WTC11 (cell line): ENCODE measurements at regions not wholly inside any gene's neighbourhood (a gene's known extent, or its start where the extent isn't known, plus 50 kb on each side); places are given as distances from the start of the nearest gene placed in this dataset.

Experiments
- ATAC-seq: fragments of 200-7000 bp; cut with Tn5 transposase; 2 replicates; pipeline ENCODE4 v1.10.0; 2021; ENCODE audit warnings: mild to moderate bottlenecking, moderate library complexity
- CTCF ChIA-PET: fragments of 300-600 bp; sonication (Branson Sonifier 250); formaldehyde crosslinking; loops from one replicate; lab custom pipeline; 2021; ENCODE audit warnings: antibody characterized with exemption; lab: Charles Lee
- POLR2A ChIA-PET: fragments of 350-600 bp; sonication (Branson Sonifier 250); formaldehyde crosslinking; loops from one replicate; lab custom pipeline; 2021; ENCODE audit warnings: antibody characterized with exemption; lab: Charles Lee
- DNase-seq: peaks from one replicate; pipeline ENCODE4 v3.0.0; 2021; ENCODE audit warnings: low spot score
- H3K27ac Mint-ChIP-seq: 2 replicates; pipeline ENCODE4 v1.8.0; 2021; ENCODE audit warnings: mixed read lengths
- H3K27me3 Mint-ChIP-seq: 2 replicates; pipeline ENCODE4 v1.8.0; 2021; ENCODE audit warnings: low read depth, mild to moderate bottlenecking, moderate library complexity, mixed read lengths
- H3K36me3 Mint-ChIP-seq: 2 replicates; pipeline ENCODE4 v1.8.0; 2021; ENCODE audit warnings: mixed read lengths
- H3K4me1 Mint-ChIP-seq: 2 replicates; pipeline ENCODE4 v1.8.0; 2022; ENCODE audit warnings: mixed read lengths
- H3K4me3 Mint-ChIP-seq: 2 replicates; pipeline ENCODE4 v1.8.0; 2021; ENCODE audit warnings: mild to moderate bottlenecking, moderate library complexity, mixed read lengths
- H3K9me3 Mint-ChIP-seq: 2 replicates; pipeline ENCODE4 v1.8.0; 2021; ENCODE audit warnings: mixed read lengths
- AR ChIP-seq: fragments of 250-450 bp; sonication (Bioruptor Pico); IDR thresholded peaks from 2 replicates; pipeline ENCODE4 v1.9.0; 2021; ENCODE audit warnings: mild to moderate bottlenecking
- CBFB ChIP-seq: sonication (generic); formaldehyde crosslinking; IDR thresholded peaks from 2 replicates; pipeline ENCODE4 v1.8.1; 2022; ENCODE audit warnings: mild to moderate bottlenecking, low read depth, missing genetic modification reagents
- CREM ChIP-seq: sonication (generic); formaldehyde crosslinking; IDR thresholded peaks from 2 replicates; pipeline ENCODE4 v1.8.1; 2022; ENCODE audit warnings: mild to moderate bottlenecking, missing genetic modification reagents, moderate library complexity
- E2F5 ChIP-seq: sonication (generic); formaldehyde crosslinking; IDR thresholded peaks from 2 replicates; pipeline ENCODE4 v1.8.1; 2022; ENCODE audit warnings: mild to moderate bottlenecking, moderate library complexity, missing genetic modification reagents
- ETV6 ChIP-seq: sonication (generic); formaldehyde crosslinking; IDR thresholded peaks from 2 replicates; pipeline ENCODE4 v1.8.1; 2022; ENCODE audit warnings: mild to moderate bottlenecking, missing genetic modification reagents
- HMGA2 ChIP-seq: fragments of 250-450 bp; sonication (Bioruptor Pico); IDR thresholded peaks from 2 replicates; pipeline ENCODE4 v1.4.0; 2021; ENCODE audit warnings: mild to moderate bottlenecking, moderate library complexity
- KAT7 ChIP-seq: sonication (generic); formaldehyde crosslinking; IDR thresholded peaks from 2 replicates; pipeline ENCODE4 v1.8.1; 2023; ENCODE audit warnings: missing genetic modification reagents, mild to moderate bottlenecking, borderline replicate concordance
- MAX ChIP-seq: sonication (generic); formaldehyde crosslinking; IDR thresholded peaks from 2 replicates; pipeline ENCODE4 v1.8.0; 2022; ENCODE audit warnings: mild to moderate bottlenecking, missing genetic modification reagents
- NFATC4 ChIP-seq: fragments of 250-450 bp; sonication (Bioruptor Pico); IDR thresholded peaks from 2 replicates; pipeline ENCODE4 v1.9.0; 2021; ENCODE audit warnings: mild to moderate bottlenecking
- NFE2L1 ChIP-seq: sonication (generic); formaldehyde crosslinking; IDR thresholded peaks from 2 replicates; pipeline ENCODE4 v1.8.1; 2023; ENCODE audit warnings: missing genetic modification reagents
- SMAD4 ChIP-seq: sonication (generic); formaldehyde crosslinking; IDR thresholded peaks from 2 replicates; pipeline ENCODE4 v1.8.0; 2022; ENCODE audit warnings: mild to moderate bottlenecking, missing genetic modification reagents
- STAT6 ChIP-seq: sonication (generic); formaldehyde crosslinking; conservative IDR thresholded peaks from 2 replicates; pipeline ENCODE4 v1.8.1; 2023; ENCODE audit warnings: mild to moderate bottlenecking, low read depth, missing genetic modification reagents, moderate library complexity
- TCF7 ChIP-seq: sonication (generic); formaldehyde crosslinking; IDR thresholded peaks from 2 replicates; pipeline ENCODE4 v1.8.0; 2022; ENCODE audit warnings: mild to moderate bottlenecking, low read depth, missing genetic modification reagents, moderate library complexity
- TEAD1 ChIP-seq: sonication (generic); formaldehyde crosslinking; IDR thresholded peaks from 2 replicates; pipeline ENCODE4 v1.8.0; 2022; ENCODE audit warnings: mild to moderate bottlenecking, missing genetic modification reagents
- TP53 ChIP-seq: sonication (generic); formaldehyde crosslinking; IDR thresholded peaks from 2 replicates; pipeline ENCODE4 v1.8.1; 2023; ENCODE audit warnings: mild to moderate bottlenecking, missing genetic modification reagents
- ZNF219 ChIP-seq: sonication (generic); formaldehyde crosslinking; IDR thresholded peaks from 2 replicates; pipeline ENCODE4 v1.8.0; 2023; ENCODE audit warnings: missing genetic modification reagents, mild to moderate bottlenecking, borderline replicate concordance
- ZNF263 ChIP-seq: sonication (generic); formaldehyde crosslinking; IDR thresholded peaks from 2 replicates; pipeline ENCODE4 v1.8.1; 2022; ENCODE audit warnings: low read depth, mild to moderate bottlenecking, moderate library complexity, missing genetic modification reagents
- ZNF281 ChIP-seq: sonication (generic); formaldehyde crosslinking; IDR thresholded peaks from 2 replicates; pipeline ENCODE4 v1.8.0; 2023; ENCODE audit warnings: mild to moderate bottlenecking, missing genetic modification reagents
- ZNF423 ChIP-seq: fragments of 250-450 bp; sonication (Bioruptor Pico); IDR thresholded peaks from 2 replicates; pipeline ENCODE4 v2.1.2; 2022; ENCODE audit warnings: mild to moderate bottlenecking, moderate library complexity
- TF ChIP-seq, protein P1 (sequence below): sonication (generic); formaldehyde crosslinking; conservative IDR thresholded peaks from 2 replicates; pipeline ENCODE4 v1.8.1; 2022; ENCODE audit warnings: mild to moderate bottlenecking, missing genetic modification reagents
- TF ChIP-seq, protein P2 (sequence below): sonication (generic); formaldehyde crosslinking; IDR thresholded peaks from 2 replicates; pipeline ENCODE4 v1.8.1; 2023; ENCODE audit warnings: mild to moderate bottlenecking, missing genetic modification reagents
- TF ChIP-seq, protein P3 (sequence below): sonication (generic); formaldehyde crosslinking; IDR thresholded peaks from 2 replicates; pipeline ENCODE4 v1.8.0; 2022; ENCODE audit warnings: mild to moderate bottlenecking, missing genetic modification reagents
- TF ChIP-seq, protein P4 (sequence below): sonication (generic); formaldehyde crosslinking; IDR thresholded peaks from 2 replicates; pipeline ENCODE4 v1.8.1; 2022; ENCODE audit warnings: missing genetic modification reagents, borderline replicate concordance

DNA sequence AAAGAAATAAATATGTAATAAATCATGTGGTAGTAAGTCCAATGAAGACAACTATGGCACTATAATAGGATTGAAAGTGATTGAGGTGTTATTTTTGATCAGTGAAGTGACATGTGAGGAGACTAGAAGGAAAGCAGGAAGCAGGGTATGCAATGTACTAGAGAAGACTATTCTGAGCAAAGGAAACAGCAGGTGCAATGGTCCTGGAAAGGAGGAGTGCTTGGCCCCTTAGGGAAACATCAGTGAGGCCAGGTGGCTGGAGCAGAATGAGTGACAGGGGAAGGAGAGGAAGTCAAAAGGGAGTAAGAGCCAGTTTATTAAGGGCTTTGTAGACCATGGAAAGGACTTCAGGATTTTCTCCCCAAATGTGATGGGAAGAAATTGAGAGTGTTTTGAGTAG, 207.6 kb upstream of the HCCS start:
- Mint-ChIP-seq H3K27me3 (no peaks in the 10 kb centered on the region), H3K9me3 (peaks cover 7% of the 10 kb centered on the region), H3K4me1 (no peaks in the 10 kb centered on the region), H3K27ac (no peak overlapping the region), H3K36me3 (no peaks in the 10 kb centered on the region), H3K4me3 (no peak overlapping the region)
- ATAC-seq (no peak), DNase-seq (no peak)
- ChIA-PET POLR2A (no interaction called here), CTCF (no interaction called here)
- TF ChIP-seq MAX (CRISPR knock-in tag) (no peak), SMAD4 (no peak), ETV6 (CRISPR knock-in tag) (no peak), HMGA2 (no peak), KAT7 (CRISPR knock-in tag) (no peak), NFATC4 (CRISPR knock-in tag) (no peak), TP53 (no peak), ZNF423 (no peak), CREM (CRISPR knock-in tag) (no peak), TEAD1 (CRISPR knock-in tag) (no peak), ZNF219 (no peak)
- TF ChIP-seq, protein P1, sequence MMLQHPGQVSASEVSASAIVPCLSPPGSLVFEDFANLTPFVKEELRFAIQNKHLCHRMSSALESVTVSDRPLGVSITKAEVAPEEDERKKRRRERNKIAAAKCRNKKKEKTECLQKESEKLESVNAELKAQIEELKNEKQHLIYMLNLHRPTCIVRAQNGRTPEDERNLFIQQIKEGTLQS (CRISPR knock-in tag): no peak

GRCh38 chrX:10904220-10904619, 206.9 kb upstream of the HCCS start:
- Mint-ChIP-seq H3K36me3 (no peaks in the 10 kb centered on the region), H3K27ac (no peak overlapping the region), H3K4me3 (no peak overlapping the region), H3K27me3 (no peaks in the 10 kb centered on the region), H3K9me3 (peaks cover 7% of the 10 kb centered on the region), H3K4me1 (no peaks in the 10 kb centered on the region)
- DNase-seq: no peak
- ATAC-seq: no peak
- POLR2A ChIA-PET: interaction anchor here (0.6 kb wide), 1 partner anchor 429 kb away, joined by 6 read pairs; no protein-coding TSS in a partner anchor
- CTCF ChIA-PET: no interaction called here
- TF ChIP-seq, protein P2, sequence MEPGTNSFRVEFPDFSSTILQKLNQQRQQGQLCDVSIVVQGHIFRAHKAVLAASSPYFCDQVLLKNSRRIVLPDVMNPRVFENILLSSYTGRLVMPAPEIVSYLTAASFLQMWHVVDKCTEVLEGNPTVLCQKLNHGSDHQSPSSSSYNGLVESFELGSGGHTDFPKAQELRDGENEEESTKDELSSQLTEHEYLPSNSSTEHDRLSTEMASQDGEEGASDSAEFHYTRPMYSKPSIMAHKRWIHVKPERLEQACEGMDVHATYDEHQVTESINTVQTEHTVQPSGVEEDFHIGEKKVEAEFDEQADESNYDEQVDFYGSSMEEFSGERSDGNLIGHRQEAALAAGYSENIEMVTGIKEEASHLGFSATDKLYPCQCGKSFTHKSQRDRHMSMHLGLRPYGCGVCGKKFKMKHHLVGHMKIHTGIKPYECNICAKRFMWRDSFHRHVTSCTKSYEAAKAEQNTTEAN: no peak
- TF ChIP-seq, protein P3, sequence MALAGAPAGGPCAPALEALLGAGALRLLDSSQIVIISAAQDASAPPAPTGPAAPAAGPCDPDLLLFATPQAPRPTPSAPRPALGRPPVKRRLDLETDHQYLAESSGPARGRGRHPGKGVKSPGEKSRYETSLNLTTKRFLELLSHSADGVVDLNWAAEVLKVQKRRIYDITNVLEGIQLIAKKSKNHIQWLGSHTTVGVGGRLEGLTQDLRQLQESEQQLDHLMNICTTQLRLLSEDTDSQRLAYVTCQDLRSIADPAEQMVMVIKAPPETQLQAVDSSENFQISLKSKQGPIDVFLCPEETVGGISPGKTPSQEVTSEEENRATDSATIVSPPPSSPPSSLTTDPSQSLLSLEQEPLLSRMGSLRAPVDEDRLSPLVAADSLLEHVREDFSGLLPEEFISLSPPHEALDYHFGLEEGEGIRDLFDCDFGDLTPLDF (CRISPR knock-in tag): no peak
- TF ChIP-seq, protein P4, sequence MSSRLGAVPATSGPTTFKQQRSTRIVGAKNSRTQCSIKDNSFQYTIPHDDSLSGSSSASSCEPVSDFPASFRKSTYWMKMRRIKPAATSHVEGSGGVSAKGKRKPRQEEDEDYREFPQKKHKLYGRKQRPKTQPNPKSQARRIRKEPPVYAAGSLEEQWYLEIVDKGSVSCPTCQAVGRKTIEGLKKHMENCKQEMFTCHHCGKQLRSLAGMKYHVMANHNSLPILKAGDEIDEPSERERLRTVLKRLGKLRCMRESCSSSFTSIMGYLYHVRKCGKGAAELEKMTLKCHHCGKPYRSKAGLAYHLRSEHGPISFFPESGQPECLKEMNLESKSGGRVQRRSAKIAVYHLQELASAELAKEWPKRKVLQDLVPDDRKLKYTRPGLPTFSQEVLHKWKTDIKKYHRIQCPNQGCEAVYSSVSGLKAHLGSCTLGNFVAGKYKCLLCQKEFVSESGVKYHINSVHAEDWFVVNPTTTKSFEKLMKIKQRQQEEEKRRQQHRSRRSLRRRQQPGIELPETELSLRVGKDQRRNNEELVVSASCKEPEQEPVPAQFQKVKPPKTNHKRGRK (CRISPR knock-in tag): no peak
- TF ChIP-seq AR: no peak
- TF ChIP-seq ZNF281 (CRISPR knock-in tag): no peak
- TF ChIP-seq STAT6 (CRISPR knock-in tag): no peak
- no peak for TF ChIP-seq CBFB (CRISPR knock-in tag)
- TF ChIP-seq E2F5 (CRISPR knock-in tag): no peak
- no peak for TF ChIP-seq ZNF263 (CRISPR knock-in tag)
- TF ChIP-seq NFE2L1 (CRISPR knock-in tag): no peak
- TF ChIP-seq TCF7: no peak
- no peak for TF ChIP-seq KAT7 (CRISPR knock-in tag)
